PC-3 (cell line): ENCODE measurements at regions not wholly inside any gene's neighbourhood (a gene's known extent, or its start where the extent isn't known, plus 50 kb on each side); places are given as distances from the start of the nearest gene placed in this dataset.

Source experiments
- ATAC-seq: fragments of 200-7000 bp; cut with Tn5 transposase; 2 replicates; pipeline ENCODE4 v1.9.1; 2020; ENCODE audit warnings: mild to moderate bottlenecking, moderate library complexity
- BruUV-seq: library from RNA; stranded (reverse); fragments of 400-500 nt; replicated peaks from 2 replicates; lab custom pipeline; 2021; lab: Mats Ljungman, UMichigan
- CTCF ChIA-PET: fragments of 300-600 bp; sonication (Branson Sonifier 250); formaldehyde crosslinking; loops from one replicate; lab custom pipeline; 2022; ENCODE audit warnings: antibody characterized with exemption; lab: Charles Lee
- POLR2A ChIA-PET: fragments of 300-600 bp; sonication (Branson Sonifier 250); formaldehyde crosslinking; loops from one replicate; lab custom pipeline; 2022; ENCODE audit warnings: antibody characterized with exemption; ENCODE audit not compliant: unreplicated experiment; lab: Charles Lee
- DNase-seq: peaks from one replicate; pipeline ENCODE4 v3.0.0-alpha.2; 2015
- H2AFZ ChIP-seq: fragments of 300-600 bp; sonication (generic); 2 replicates; pipeline ENCODE4 v1.6.0; 2016; ENCODE audit warnings: antibody characterized with exemption, low read length
- H3F3A ChIP-seq: fragments of 300-600 bp; sonication (generic); one replicate; pipeline ENCODE4 v1.6.0; 2017; ENCODE audit warnings: antibody characterized with exemption, low read length, control low read depth, mild to moderate bottlenecking; ENCODE audit not compliant: unreplicated experiment
- H3K27ac ChIP-seq: fragments of 300-600 bp; sonication (generic); 2 replicates; pipeline ENCODE4 v1.5.1; 2016; ENCODE audit warnings: mild to moderate bottlenecking, low read length
- H3K27me3 ChIP-seq: fragments of 300-600 bp; sonication (generic); 2 replicates; pipeline ENCODE4 v1.6.1; 2016; ENCODE audit warnings: low read length, mixed read lengths
- H3K36me3 ChIP-seq: fragments of 300-600 bp; sonication (generic); 2 replicates; pipeline ENCODE4 v1.6.1; 2016; ENCODE audit warnings: low read depth, mixed run types, low read length, mixed read lengths
- H3K4me1 ChIP-seq: fragments of 300-600 bp; sonication (generic); 2 replicates; pipeline ENCODE4 v1.5.1; 2016; ENCODE audit warnings: low read length; ENCODE audit not compliant: insufficient read depth
- H3K4me2 ChIP-seq: fragments of 300-600 bp; sonication (generic); 2 replicates; pipeline ENCODE4 v1.6.0; 2016; ENCODE audit warnings: low read length
- H3K4me3 ChIP-seq: fragments of 300-600 bp; sonication (generic); 2 replicates; pipeline ENCODE4 v1.5.1; 2016; ENCODE audit warnings: mild to moderate bottlenecking, low read length, mixed read lengths
- H3K79me2 ChIP-seq: fragments of 300-600 bp; sonication (generic); 2 replicates; pipeline ENCODE4 v1.6.1; 2017; ENCODE audit warnings: low read length, mixed read lengths
- H3K9ac ChIP-seq: fragments of 300-600 bp; sonication (generic); 2 replicates; pipeline ENCODE4 v1.6.0; 2016; ENCODE audit warnings: mild to moderate bottlenecking, low read length
- H3K9me2 ChIP-seq: fragments of 300-600 bp; sonication (generic); replicated peaks from 2 replicates; pipeline ENCODE4 v1.6.1; 2016; ENCODE audit warnings: mixed run types, low read length, mixed read lengths
- H3K9me3 ChIP-seq: fragments of 300-600 bp; sonication (generic); 2 replicates; pipeline ENCODE4 v1.6.1; 2016; ENCODE audit warnings: low read length, mixed read lengths
- H4K20me1 ChIP-seq: fragments of 300-600 bp; sonication (generic); 2 replicates; pipeline ENCODE4 v1.6.1; 2016; ENCODE audit warnings: low read length, mixed read lengths
- CTCF ChIP-seq: fragments of 300-600 bp; sonication (generic); conservative IDR thresholded peaks from 2 replicates; pipeline ENCODE4 v1.5.1; 2017; ENCODE audit warnings: antibody characterized with exemption, low read depth, mild to moderate bottlenecking, low read length
- EZH2 ChIP-seq: fragments of 300-600 bp; sonication (generic); IDR thresholded peaks from one replicate; pipeline ENCODE4 v1.6.1; 2017; ENCODE audit warnings: antibody characterized with exemption, mild to moderate bottlenecking, low read length; ENCODE audit not compliant: unreplicated experiment
- EZH2phosphoT487 ChIP-seq: fragments of 300-600 bp; sonication (generic); IDR thresholded peaks from 2 replicates; pipeline ENCODE4 v1.6.1; 2018; ENCODE audit warnings: mild to moderate bottlenecking, antibody characterized with exemption, low read length, borderline replicate concordance
- intact Hi-C: fragments of 100-400 bp; cut with micrococcal nuclease; formaldehyde crosslinking; loops from 2 replicates; pipeline ENCODE4 v1.9.0; 2023

GRCh38 chr15:95194746-95195145, 963.4 kb downstream of the MCTP2 start:
- intact Hi-C loops: no loop called here
- no peak overlapping the region for H3K9ac ChIP-seq
- H4K20me1 ChIP-seq: no peaks in the 10 kb centered on the region
- H2AFZ ChIP-seq: no peak overlapping the region
- no peak overlapping the region for H3K4me3 ChIP-seq
- ChIA-PET CTCF (no interaction called here), POLR2A (no interaction called here)
- BruUV-seq: no TSS peak
- TF ChIP-seq EZH2 (no peak), CTCF (no peak), EZH2phosphoT487 (no peak)
- 0 out of 2 replicates have a peak, but pooled peaks cover 7% of the 10 kb centered on the region for H3K4me1 ChIP-seq
- no peaks in the 10 kb centered on the region for H3K36me3 ChIP-seq
- no peak overlapping the region for H3K4me2 ChIP-seq
- H3K79me2 ChIP-seq: no peaks in the 10 kb centered on the region
- peaks cover 3% of the 10 kb centered on the region; the same call in 1 of the 2 replicates for H3K27me3 ChIP-seq
- H3K9me3 ChIP-seq: no peaks in the 10 kb centered on the region
- H3K27ac ChIP-seq: no peak overlapping the region
- DNase-seq (no peak), ATAC-seq (no peak)
- no peaks in the 10 kb centered on the region for H3K9me2 ChIP-seq
- H3F3A ChIP-seq: no peaks in the 10 kb centered on the region

- ATAC-seq: no peak
- Histone ChIP-seq H3K9me2 (no peaks in the 10 kb centered on the region), H2AFZ (peak overlapping the region; percentile 95), H3K27me3 (peaks cover 3% of the 10 kb centered on the region; the same call in 1 of the 2 replicates), H3K36me3 (no peaks in the 10 kb centered on the region), H3K4me2 (peak overlapping the region; percentile 85), H3K27ac (no peak overlapping the region), H3K9me3 (no peaks in the 10 kb centered on the region), H3K79me2 (no peaks in the 10 kb centered on the region), H4K20me1 (no peaks in the 10 kb centered on the region), H3K4me3 (peak overlapping the region; percentile 68), H3F3A (no peaks in the 10 kb centered on the region), H3K9ac (no peak overlapping the region), H3K4me1 (0 out of 2 replicates have a peak, but pooled peaks cover 7% of the 10 kb centered on the region)
- POLR2A ChIA-PET: no interaction called here
- DNase-seq: peak; percentile 27
- BruUV-seq: no TSS peak
- TF ChIP-seq EZH2phosphoT487 (no peak), CTCF (no peak), EZH2 (no peak)
- CTCF ChIA-PET: no interaction called here
- intact Hi-C loops: no loop called here
These were observed 965.0 kb downstream of the MCTP2 start for GRCh38 chr15:95196176-95196915.
